Activated CD4-positive, alpha-beta T cell treated with anti-CD3 and anti-CD28 coated beads for 36 hours (primary cell): ENCODE measurements at regions not wholly inside any gene's neighbourhood (a gene's known extent, or its start where the extent isn't known, plus 50 kb on each side); places are given as distances from the start of the nearest gene placed in this dataset.

Source experiments
- ATAC-seq: fragments of 200-7000 bp; cut with Tn5 transposase; one replicate; pipeline ENCODE4 v1.10.0; 2021; ENCODE audit warnings: mild to moderate bottlenecking, moderate library complexity
- CTCF ChIA-PET: fragments of 350-600 bp; sonication (Branson Sonifier 250); formaldehyde crosslinking; loops from one replicate; lab custom pipeline; 2021; ENCODE audit warnings: antibody characterized with exemption; lab: Charles Lee
- POLR2A ChIA-PET: fragments of 350-600 bp; sonication (Branson Sonifier 250); formaldehyde crosslinking; loops from one replicate; lab custom pipeline; 2021; ENCODE audit warnings: antibody characterized with exemption, inconsistent platforms; lab: Charles Lee
- DNase-seq: peaks from one replicate; pipeline ENCODE4 v3.0.0-alpha.2; 2020
- H3K27ac Mint-ChIP-seq: one replicate; pipeline ENCODE4 v1.8.0; 2021; ENCODE audit warnings: mixed read lengths
- H3K27me3 Mint-ChIP-seq: one replicate; pipeline ENCODE4 v1.8.0; 2021; ENCODE audit warnings: mixed read lengths
- H3K36me3 Mint-ChIP-seq: one replicate; pipeline ENCODE4 v1.8.0; 2021; ENCODE audit warnings: low read depth, mixed read lengths
- H3K4me1 Mint-ChIP-seq: one replicate; pipeline ENCODE4 v1.8.0; 2021; ENCODE audit warnings: mixed read lengths
- H3K4me3 Mint-ChIP-seq: one replicate; pipeline ENCODE4 v1.8.0; 2021; ENCODE audit warnings: mild to moderate bottlenecking, moderate library complexity, mixed read lengths
- H3K9me3 Mint-ChIP-seq: one replicate; pipeline ENCODE4 v1.8.0; 2021; ENCODE audit warnings: low read depth, mixed read lengths
- intact Hi-C, 2 experiments: fragments of 100-400 bp; cut with DNase I in 1 of 2; cut with micrococcal nuclease in 1 of 2; formaldehyde crosslinking; loops; one replicate each; pipeline versions ENCODE4 v1.14.2 to v1.15.1; 2022 to 2024; cut with DNase I, micrococcal nuclease

DNA sequence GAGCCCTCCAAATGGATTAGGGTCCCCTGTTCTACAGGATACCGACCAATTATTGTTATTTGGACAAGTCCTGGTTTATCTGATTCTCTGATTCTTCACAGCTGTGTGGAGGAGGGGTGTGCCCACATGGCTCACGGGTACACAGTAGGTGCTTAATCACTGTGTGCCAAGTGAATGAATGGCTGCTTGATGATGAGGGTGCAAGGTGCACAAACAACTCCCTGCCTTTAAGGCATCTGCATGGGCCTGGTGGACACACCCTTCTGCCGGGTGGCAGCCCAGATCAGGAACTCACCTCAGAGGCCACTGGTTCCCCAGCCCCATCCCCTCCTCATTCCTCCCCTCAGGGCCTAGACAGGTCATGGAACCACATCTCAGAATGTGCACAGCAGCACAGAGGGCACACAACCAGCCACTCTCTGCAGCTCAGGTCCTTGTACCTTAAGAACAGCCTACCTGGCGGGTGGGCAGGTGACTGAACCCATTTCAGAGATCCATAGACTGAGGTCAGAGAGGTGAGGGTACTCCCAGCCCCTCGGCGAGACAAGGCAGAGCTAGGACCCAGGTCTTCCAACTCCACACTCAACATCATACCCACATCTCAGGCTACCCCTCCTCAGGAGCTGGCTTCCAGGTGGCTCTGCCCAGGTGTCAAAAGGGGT is 50.3 kb downstream of the SHANK2 start:
- Mint-ChIP-seq H3K36me3 (no peaks in the 10 kb centered on the region), H3K27ac (no peak overlapping the region), H3K4me3 (no peak overlapping the region), H3K9me3 (no peaks in the 10 kb centered on the region), H3K4me1 (no peaks in the 10 kb centered on the region), H3K27me3 (no peaks in the 10 kb centered on the region)
- ATAC-seq: no peak
- DNase-seq: no peak
- CTCF ChIA-PET: no interaction called here
- POLR2A ChIA-PET: no interaction called here
- intact Hi-C loops: no loop called here

DNA sequence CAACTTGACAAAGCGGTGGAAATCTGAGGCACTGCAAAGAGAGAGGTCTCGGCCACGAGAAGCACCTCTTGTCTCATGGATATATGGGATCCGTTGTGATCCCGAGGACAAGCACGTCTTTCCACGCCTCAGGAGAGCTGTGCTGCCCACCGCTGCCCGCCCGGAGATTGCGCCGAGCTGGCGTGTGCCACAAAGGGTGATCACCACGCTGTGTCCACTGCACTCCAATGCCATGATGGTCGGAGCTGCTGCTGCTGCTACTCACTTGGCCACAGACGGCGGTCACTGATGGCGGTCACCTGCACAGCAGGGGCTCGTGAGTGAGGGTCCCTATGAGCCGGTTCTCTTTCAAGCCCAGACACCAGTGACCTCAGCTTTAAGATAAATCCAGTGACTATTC is 51.1 kb downstream of the SHANK2 start:
- H3K4me3 Mint-ChIP-seq: no peak overlapping the region
- H3K9me3 Mint-ChIP-seq: no peaks in the 10 kb centered on the region
- intact Hi-C loops: no loop called here
- POLR2A ChIA-PET: no interaction called here
- CTCF ChIA-PET: interaction anchor here (0.7 kb wide), 1 partner anchor 1461 kb away, joined by 4 read pairs; no protein-coding TSS in a partner anchor
- H3K36me3 Mint-ChIP-seq: no peaks in the 10 kb centered on the region
- H3K4me1 Mint-ChIP-seq: no peaks in the 10 kb centered on the region
- H3K27me3 Mint-ChIP-seq: no peaks in the 10 kb centered on the region
- DNase-seq (no peak), ATAC-seq (no peak)
- H3K27ac Mint-ChIP-seq: no peak overlapping the region

DNA sequence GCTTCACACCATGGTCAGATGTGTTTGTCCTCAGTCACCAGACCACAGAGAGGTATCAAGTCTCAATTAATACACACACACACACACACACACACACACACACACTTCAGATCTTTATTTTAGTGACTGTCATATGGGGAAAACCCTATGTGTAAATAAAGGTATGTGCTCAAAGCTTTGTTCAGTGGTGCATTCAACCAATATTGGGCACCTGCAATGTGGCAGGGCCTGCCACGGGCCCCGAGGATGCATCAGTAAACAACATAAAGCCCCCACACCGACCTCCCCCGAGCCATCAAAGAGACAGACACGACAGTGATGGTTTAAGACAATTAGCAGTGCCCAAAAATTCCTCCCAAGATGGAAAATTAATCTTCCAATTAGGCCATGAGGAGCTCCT is 51.6 kb downstream of the SHANK2 start:
- no peaks in the 10 kb centered on the region for H3K9me3 Mint-ChIP-seq
- H3K4me1 Mint-ChIP-seq: no peaks in the 10 kb centered on the region
- no peak overlapping the region for H3K27ac Mint-ChIP-seq
- ChIA-PET POLR2A (no interaction called here), CTCF (interaction anchor here (0.5 to 0.7 kb wide), 2 partner anchors 1244 to 1461 kb away, joined by 3 to 4 read pairs; no protein-coding TSS in a partner anchor)
- H3K36me3 Mint-ChIP-seq: no peaks in the 10 kb centered on the region
- H3K27me3 Mint-ChIP-seq: no peaks in the 10 kb centered on the region
- DNase-seq: no peak
- H3K4me3 Mint-ChIP-seq: no peak overlapping the region
- intact Hi-C loops: no loop called here
- no peak for ATAC-seq

DNA sequence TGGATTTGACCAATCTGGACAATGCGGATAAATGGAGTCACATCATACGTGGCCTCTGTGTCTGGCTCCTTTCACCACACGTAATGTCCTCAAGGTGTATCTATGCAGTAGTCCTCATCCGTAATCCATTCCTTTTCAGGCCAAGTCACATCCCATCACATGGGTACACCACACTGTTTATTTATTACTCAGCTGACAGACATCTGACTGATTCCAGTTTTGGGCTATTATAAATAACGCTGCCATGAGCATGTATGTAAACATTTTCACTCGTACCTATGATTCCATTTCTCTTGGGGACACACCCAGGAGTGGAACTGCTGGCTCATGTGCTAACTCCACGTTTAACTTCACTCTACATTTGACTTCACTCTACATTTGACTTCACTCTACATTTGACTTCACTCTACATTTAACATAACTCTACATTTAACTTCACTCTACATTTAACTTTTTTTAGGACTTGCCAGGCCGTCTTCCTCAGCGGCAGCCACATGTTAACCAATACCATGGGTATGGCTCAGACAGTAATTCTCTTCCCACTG is 52.1 kb downstream of the SHANK2 start:
- ChIA-PET POLR2A (no interaction called here), CTCF (interaction anchor here (0.5 to 0.7 kb wide), 2 partner anchors 1244 to 1460 kb away, joined by 3 to 4 read pairs; no protein-coding TSS in a partner anchor)

DNA sequence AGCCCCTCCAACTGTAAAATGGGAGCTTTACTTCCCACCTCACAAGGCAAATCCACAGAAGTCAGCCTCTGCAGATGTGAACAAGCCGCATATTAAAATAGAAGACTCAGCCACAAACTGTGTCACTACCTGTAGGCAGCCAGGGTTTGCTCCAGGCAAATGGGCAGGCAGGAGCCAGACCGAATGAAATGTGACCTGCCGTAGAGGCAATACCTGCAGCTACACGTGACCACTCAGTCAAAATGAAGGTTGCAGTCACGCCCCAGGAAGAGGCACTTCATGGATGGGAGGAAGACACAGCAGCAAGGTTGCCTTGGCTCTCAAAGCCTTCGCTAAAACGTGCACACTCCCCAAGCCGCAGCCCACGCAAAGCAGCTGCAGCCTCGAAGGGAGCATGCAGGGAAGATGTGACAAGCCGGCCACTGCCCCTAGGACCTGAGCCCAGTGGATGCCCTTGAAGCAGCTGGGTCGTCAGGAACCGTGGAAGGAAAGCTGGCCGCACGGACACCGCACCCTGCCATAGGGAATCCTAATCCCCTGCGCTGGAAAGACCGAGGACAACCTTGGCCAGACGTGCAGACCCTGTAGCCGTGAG is 53.1 kb downstream of the SHANK2 start:
- H3K27me3 Mint-ChIP-seq: no peaks in the 10 kb centered on the region
- no peak for DNase-seq
- ChIA-PET CTCF (no interaction called here), POLR2A (no interaction called here)
- ATAC-seq: no peak
- H3K4me1 Mint-ChIP-seq: no peaks in the 10 kb centered on the region
- no peaks in the 10 kb centered on the region for H3K9me3 Mint-ChIP-seq
- intact Hi-C loops: no loop called here
- H3K4me3 Mint-ChIP-seq: no peak overlapping the region
- H3K36me3 Mint-ChIP-seq: no peaks in the 10 kb centered on the region
- H3K27ac Mint-ChIP-seq: no peak overlapping the region

More for the DNA sequence above, 52.1 kb downstream of the SHANK2 start:
- no peaks in the 10 kb centered on the region for H3K36me3 Mint-ChIP-seq
- no peaks in the 10 kb centered on the region for H3K27me3 Mint-ChIP-seq
- no peaks in the 10 kb centered on the region for H3K9me3 Mint-ChIP-seq
- intact Hi-C loops: no loop called here
- no peaks in the 10 kb centered on the region for H3K4me1 Mint-ChIP-seq
- no peak overlapping the region for H3K27ac Mint-ChIP-seq
- no peak for ATAC-seq
- no peak overlapping the region for H3K4me3 Mint-ChIP-seq
- no peak for DNase-seq

DNA sequence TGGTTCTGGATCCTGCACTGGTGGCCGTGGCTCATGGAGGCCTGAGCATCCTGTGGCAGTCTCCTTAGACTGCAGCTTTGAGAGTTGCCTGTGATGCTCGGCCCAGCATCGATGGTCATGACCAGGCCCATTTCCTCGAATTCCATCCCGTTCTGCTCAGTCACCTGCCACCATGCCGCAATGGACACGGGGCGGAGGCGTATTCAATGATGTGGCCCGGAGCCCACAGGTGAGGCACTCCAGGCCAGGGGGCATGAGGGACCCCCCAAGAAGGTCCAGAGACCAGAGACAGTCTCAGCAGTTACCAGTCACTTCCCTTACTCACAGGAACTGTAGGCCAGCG is 53.6 kb downstream of the SHANK2 start:
- Mint-ChIP-seq H3K27me3 (no peaks in the 10 kb centered on the region), H3K27ac (no peak overlapping the region), H3K36me3 (no peaks in the 10 kb centered on the region), H3K9me3 (no peaks in the 10 kb centered on the region), H3K4me3 (no peak overlapping the region), H3K4me1 (no peaks in the 10 kb centered on the region)
- ChIA-PET CTCF (no interaction called here), POLR2A (no interaction called here)
- intact Hi-C loops: no loop called here
- DNase-seq (no peak), ATAC-seq (no peak)

DNA sequence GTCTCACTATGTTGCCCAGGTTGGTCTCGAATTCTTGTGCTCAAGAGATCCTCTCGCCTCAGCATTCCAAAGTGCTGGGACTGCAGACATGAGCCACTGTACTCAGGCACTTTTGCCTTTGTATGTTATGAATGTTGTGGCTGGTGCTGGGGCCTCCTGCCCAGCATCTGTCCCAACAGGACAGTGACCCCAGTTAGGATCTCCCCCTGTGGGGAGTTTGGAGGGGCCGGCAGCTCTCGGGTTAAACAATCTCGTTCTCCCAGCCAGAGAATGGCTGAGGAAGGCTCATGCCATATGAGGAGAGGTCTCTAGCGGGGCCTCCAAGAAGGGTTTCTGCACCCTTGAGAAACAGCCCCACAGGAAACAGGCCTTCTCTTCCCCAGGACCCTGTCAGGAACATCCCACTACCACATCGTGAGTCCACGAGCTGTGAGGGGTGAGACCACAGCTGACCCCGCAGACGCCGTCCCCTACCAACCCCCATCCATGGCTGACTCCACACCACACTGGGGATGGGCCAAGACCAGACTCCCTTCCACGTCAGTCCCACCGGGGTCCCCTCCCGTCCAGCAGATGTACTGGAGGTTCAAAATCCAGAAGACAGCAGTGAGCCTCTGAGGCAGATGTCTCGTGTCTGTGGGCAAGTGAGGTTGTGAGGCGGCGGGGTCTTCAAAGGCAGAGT is 54.1 kb downstream of the SHANK2 start:
- H3K4me1 Mint-ChIP-seq: no peaks in the 10 kb centered on the region
- ATAC-seq (no peak), DNase-seq (no peak)
- H3K4me3 Mint-ChIP-seq: no peak overlapping the region
- H3K27me3 Mint-ChIP-seq: no peaks in the 10 kb centered on the region
- no peaks in the 10 kb centered on the region for H3K9me3 Mint-ChIP-seq
- H3K27ac Mint-ChIP-seq: no peak overlapping the region
- ChIA-PET CTCF (no interaction called here), POLR2A (no interaction called here)
- intact Hi-C loops: no loop called here
- no peaks in the 10 kb centered on the region for H3K36me3 Mint-ChIP-seq

DNA sequence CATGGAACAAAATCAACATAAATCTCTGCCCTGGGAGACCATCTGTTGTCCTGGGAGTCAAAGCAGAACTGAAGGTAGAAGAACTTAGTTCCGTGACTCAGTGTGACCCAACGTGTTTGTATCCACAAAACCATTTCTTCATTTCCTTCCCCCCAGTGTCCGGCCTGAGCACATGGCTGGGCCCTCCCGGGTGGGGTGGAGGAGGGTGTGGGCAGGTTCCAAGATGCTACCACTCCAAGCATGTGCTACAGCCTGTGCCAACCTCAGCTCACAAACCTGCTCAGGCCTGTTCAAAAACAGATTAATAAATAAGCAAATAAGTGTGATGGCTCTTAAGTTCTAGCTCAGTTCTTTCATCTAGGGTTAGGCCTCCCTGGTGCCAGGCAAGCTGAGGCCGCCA is 55.3 kb downstream of the SHANK2 start:
- intact Hi-C loops: no loop called here
- ChIA-PET CTCF (no interaction called here), POLR2A (no interaction called here)
- no peaks in the 10 kb centered on the region for H3K36me3 Mint-ChIP-seq
- DNase-seq (no peak), ATAC-seq (no peak)
- H3K4me1 Mint-ChIP-seq: no peaks in the 10 kb centered on the region
- H3K27ac Mint-ChIP-seq: no peak overlapping the region
- H3K27me3 Mint-ChIP-seq: no peaks in the 10 kb centered on the region
- H3K9me3 Mint-ChIP-seq: no peaks in the 10 kb centered on the region
- no peak overlapping the region for H3K4me3 Mint-ChIP-seq

DNA sequence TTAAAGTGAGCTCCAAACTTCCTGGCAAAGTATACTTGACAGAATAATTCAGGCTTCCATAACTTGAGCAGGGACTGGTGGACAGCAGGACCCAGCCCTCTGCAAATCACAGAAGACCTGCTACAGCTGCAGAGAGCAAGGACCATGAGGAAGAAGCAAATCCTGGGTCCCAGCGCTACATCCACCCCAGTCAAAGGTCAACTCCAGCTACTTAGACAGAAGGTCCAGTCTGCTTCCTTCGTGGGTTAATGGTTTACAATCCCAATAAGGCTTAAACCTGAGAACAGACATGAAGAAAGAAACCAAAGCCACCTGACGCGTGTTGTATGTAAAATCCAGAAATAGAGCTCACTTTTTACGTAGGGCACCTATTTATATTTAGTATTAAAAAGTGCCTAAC is 57.7 kb downstream of the SHANK2 start:
- Mint-ChIP-seq H3K27ac (no peak overlapping the region), H3K4me3 (no peak overlapping the region), H3K9me3 (no peaks in the 10 kb centered on the region), H3K4me1 (no peaks in the 10 kb centered on the region), H3K27me3 (no peaks in the 10 kb centered on the region), H3K36me3 (no peaks in the 10 kb centered on the region)
- ChIA-PET POLR2A (no interaction called here), CTCF (no interaction called here)
- no peak for ATAC-seq
- DNase-seq: no peak
- intact Hi-C loops: no loop called here

DNA sequence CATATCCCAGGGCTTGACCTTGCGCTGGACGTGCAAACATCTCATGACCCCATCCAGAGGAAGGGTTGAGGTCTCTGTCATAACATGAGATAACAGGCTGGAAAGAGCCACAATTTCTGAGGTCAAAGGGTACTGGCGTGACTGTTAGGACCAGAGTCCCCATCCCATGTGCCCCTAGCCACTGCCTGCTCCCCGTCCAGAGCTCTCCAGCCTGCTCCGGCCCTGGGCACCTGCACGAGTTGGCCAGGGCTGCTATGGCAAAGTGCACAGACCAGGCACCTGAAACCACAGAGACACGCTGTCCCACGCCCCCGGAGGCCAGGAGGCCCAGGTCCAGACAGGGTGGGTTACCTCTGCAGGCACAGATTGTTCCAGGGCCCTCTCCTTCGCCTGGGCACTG is 58.9 kb downstream of the SHANK2 start:
- ATAC-seq (no peak), DNase-seq (no peak)
- no peak overlapping the region for H3K4me3 Mint-ChIP-seq
- no peaks in the 10 kb centered on the region for H3K27me3 Mint-ChIP-seq
- H3K9me3 Mint-ChIP-seq: no peaks in the 10 kb centered on the region
- H3K36me3 Mint-ChIP-seq: no peaks in the 10 kb centered on the region
- ChIA-PET POLR2A (no interaction called here), CTCF (no interaction called here)
- H3K4me1 Mint-ChIP-seq: no peaks in the 10 kb centered on the region
- intact Hi-C loops: no loop called here
- no peak overlapping the region for H3K27ac Mint-ChIP-seq

DNA sequence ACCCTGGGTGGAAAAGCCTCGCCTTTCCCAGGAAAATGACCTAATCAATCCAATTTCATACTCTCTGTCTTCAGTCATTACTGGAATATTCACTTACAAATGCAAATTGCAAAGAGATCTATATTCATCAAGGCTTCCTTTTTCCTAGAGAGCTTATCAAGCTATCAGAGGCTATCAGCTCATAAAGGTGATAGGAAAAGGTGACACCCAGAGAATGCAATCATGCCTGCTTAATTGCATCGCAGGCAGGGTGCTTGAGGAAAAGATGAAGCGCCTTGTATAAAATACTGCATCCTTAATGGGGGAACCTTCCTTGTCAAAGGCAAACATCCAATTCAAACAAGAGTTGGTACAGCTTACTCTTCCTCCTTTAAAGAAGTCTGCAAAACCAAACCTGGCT is 59.7 kb downstream of the SHANK2 start:
- CTCF ChIA-PET: no interaction called here
- POLR2A ChIA-PET: no interaction called here
- no peaks in the 10 kb centered on the region for H3K9me3 Mint-ChIP-seq
- H3K27me3 Mint-ChIP-seq: no peaks in the 10 kb centered on the region
- intact Hi-C loops: no loop called here
- no peak overlapping the region for H3K27ac Mint-ChIP-seq
- DNase-seq: no peak
- no peaks in the 10 kb centered on the region for H3K4me1 Mint-ChIP-seq
- H3K36me3 Mint-ChIP-seq: no peaks in the 10 kb centered on the region
- no peak for ATAC-seq
- no peak overlapping the region for H3K4me3 Mint-ChIP-seq

DNA sequence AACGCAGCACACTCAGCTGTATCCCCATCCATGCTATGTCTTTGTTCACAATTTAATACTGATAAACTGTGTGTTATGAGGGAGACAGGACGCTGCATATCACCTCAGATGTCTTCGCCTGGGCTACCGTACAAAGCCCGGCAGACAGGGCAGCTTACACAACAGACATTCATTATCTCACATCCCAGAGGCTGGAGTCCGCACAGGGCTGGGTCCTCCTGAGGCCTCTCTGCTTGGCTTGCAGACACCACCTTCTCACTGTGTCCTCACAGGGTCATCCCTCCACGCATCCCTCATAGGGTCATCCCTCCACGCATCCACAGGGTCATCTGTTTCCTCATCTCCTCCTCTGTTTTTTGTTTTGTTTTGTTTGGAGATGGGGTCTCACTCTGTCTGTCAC is 61.2 kb downstream of the SHANK2 start:
- ATAC-seq: no peak
- Mint-ChIP-seq H3K4me3 (no peak overlapping the region), H3K36me3 (no peaks in the 10 kb centered on the region), H3K27ac (no peak overlapping the region), H3K9me3 (no peaks in the 10 kb centered on the region), H3K27me3 (peaks cover 2% of the 10 kb centered on the region), H3K4me1 (no peaks in the 10 kb centered on the region)
- no peak for DNase-seq
- intact Hi-C loops: no loop called here
- ChIA-PET CTCF (no interaction called here), POLR2A (no interaction called here)
